H1 (cell line): ENCODE measurements at regions not wholly inside any gene's neighbourhood (a gene's known extent, or its start where the extent isn't known, plus 50 kb on each side); places are given as distances from the start of the nearest gene placed in this dataset.

ENCODE experiments used
- CTCF ChIA-PET: fragments of 300-600 bp; sonication (Branson Sonifier 250); formaldehyde crosslinking; loops from one replicate; lab custom pipeline; 2021; ENCODE audit not compliant: partially characterized antibody; lab: Charles Lee
- POLR2A ChIA-PET: fragments of 300-600 bp; sonication (Branson Sonifier 250); formaldehyde crosslinking; loops from one replicate; lab custom pipeline; 2021; ENCODE audit warnings: inconsistent platforms; ENCODE audit not compliant: partially characterized antibody; lab: Charles Lee
- DNase-seq, 2 experiments: peaks; one replicate each; pipeline versions ENCODE4 v3.0.0 to v3.0.0-alpha.2; 2010 to 2022; ENCODE audit warnings: low spot score in 2 of 2, low read depth in 1 of 2, mixed read lengths in 1 of 2
- FAIRE-seq: peaks from 2 replicates; lab custom pipeline; 2011; peaks lifted over from hg19 to GRCh38; lab: Jason Lieb, UNC
- H2AFZ ChIP-seq: 2 replicates; pipeline ENCODE4 v1.8.1; 2012; ENCODE audit warnings: low read length, inconsistent platforms
- H2AK5ac ChIP-seq: 2 replicates; pipeline ENCODE4 v1.6.1; 2013; ENCODE audit warnings: low read depth, low read length
- H2BK120ac ChIP-seq: replicated peaks from 2 replicates; pipeline ENCODE3; 2013; ENCODE audit warnings: low read depth, low read length, inconsistent platforms
- H2BK12ac ChIP-seq: 2 replicates; pipeline ENCODE4 v1.6.1; 2013; ENCODE audit warnings: low read depth, low read length
- H2BK15ac ChIP-seq: 2 replicates; pipeline ENCODE4 v1.6.1; 2013; ENCODE audit warnings: low read length
- H2BK20ac ChIP-seq: 2 replicates; pipeline ENCODE4 v1.6.1; 2013; ENCODE audit warnings: low read length
- H2BK5ac ChIP-seq: 2 replicates; pipeline ENCODE4 v1.6.1; 2013; ENCODE audit warnings: low read depth, low read length
- H3K14ac ChIP-seq: 2 replicates; pipeline ENCODE4 v1.6.1; 2013; ENCODE audit warnings: inconsistent platforms; ENCODE audit not compliant: insufficient read length
- H3K18ac ChIP-seq: 2 replicates; pipeline ENCODE4 v1.6.1; 2013; ENCODE audit warnings: low read length; ENCODE audit errors: extremely low read depth
- H3K23ac ChIP-seq: 2 replicates; pipeline ENCODE4 v1.6.1; 2013; ENCODE audit warnings: inconsistent platforms; ENCODE audit not compliant: insufficient read length
- H3K23me2 ChIP-seq: 2 replicates; pipeline ENCODE4 v1.6.1; 2013; ENCODE audit warnings: low read depth, low read length
- H3K27ac ChIP-seq: 2 replicates; pipeline ENCODE4 v1.6.1; 2011; ENCODE audit warnings: low read depth, low read length, inconsistent platforms
- H3K27me3 ChIP-seq, 4 experiments: replicated peaks in 1 of 4; 1 replicate in 1 of 4; 2 replicates in 3 of 4; pipeline versions ENCODE4 v1.6.1 to v1.8.1; 2011 to 2013; ENCODE audit warnings: low read length in 3 of 4, mild to moderate bottlenecking in 3 of 4, inconsistent platforms in 2 of 4, mixed read lengths in 2 of 4, moderate library complexity in 1 of 4; ENCODE audit not compliant: control insufficient read depth in 3 of 4, insufficient read depth in 3 of 4; ENCODE audit errors: extremely low read depth in 1 of 4
- H3K36me3 ChIP-seq, 4 experiments: 2 replicates each; pipeline versions ENCODE4 v1.6.1 to v1.8.1; 2011 to 2013; ENCODE audit warnings: mild to moderate bottlenecking in 4 of 4, low read length in 3 of 4, moderate library complexity in 2 of 4, control low read depth in 1 of 4, inconsistent platforms in 1 of 4; ENCODE audit not compliant: insufficient read depth in 4 of 4, control insufficient read depth in 2 of 4
- H3K4ac ChIP-seq: replicated peaks from 2 replicates; pipeline ENCODE3; 2013; ENCODE audit warnings: low read length, low read depth, mixed read lengths, inconsistent platforms; ENCODE audit not compliant: insufficient read length
- H3K4me1 ChIP-seq, 4 experiments: replicated peaks in 1 of 4; 1 replicate in 1 of 4; 2 replicates in 3 of 4; pipeline versions ENCODE4 v1.6.1 to v1.8.1; 2011 to 2013; ENCODE audit warnings: low read length in 3 of 4, inconsistent platforms in 2 of 4, mixed read lengths in 1 of 4; ENCODE audit not compliant: insufficient read depth in 4 of 4, control insufficient read depth in 3 of 4
- H3K4me2 ChIP-seq, 2 experiments: 2 replicates each; pipeline versions ENCODE4 v1.6.1 to v1.8.1; 2011 to 2013; ENCODE audit warnings: low read depth in 2 of 2, low read length in 2 of 2, control low read depth in 1 of 2, inconsistent platforms in 1 of 2, mild to moderate bottlenecking in 1 of 2; ENCODE audit not compliant: insufficient read depth in 1 of 2
- H3K4me3 ChIP-seq, 4 experiments: fragments of 200-600, 300-600 bp in 1 of 4; sonication (generic), shearing (Covaris generic), sonication (Bioruptor Twin) in 1 of 4; 2 replicates each; pipeline versions ENCODE4 v1.5.1 to v1.8.1; 2011 to 2016; ENCODE audit warnings: low read length in 4 of 4, low read depth in 3 of 4, control low read depth in 2 of 4, inconsistent platforms in 2 of 4, mild to moderate bottlenecking in 2 of 4, mixed read lengths in 1 of 4, moderate library complexity in 1 of 4; ENCODE audit not compliant: insufficient read depth in 2 of 4; ENCODE audit errors: extremely low read depth in 1 of 4
- H3K56ac ChIP-seq: replicated peaks from 2 replicates; pipeline ENCODE3; 2013; ENCODE audit warnings: low read depth, mild to moderate bottlenecking, mixed read lengths, low read length, inconsistent platforms; ENCODE audit not compliant: insufficient read length
- H3K79me1 ChIP-seq: 2 replicates; pipeline ENCODE4 v1.6.1; 2013; ENCODE audit warnings: low read depth, low read length, control low read depth
- H3K79me2 ChIP-seq, 2 experiments: 2 replicates each; pipeline versions ENCODE4 v1.6.1 to v1.8.1; 2012 to 2013; ENCODE audit warnings: low read length in 2 of 2, mild to moderate bottlenecking in 2 of 2, inconsistent platforms in 1 of 2; ENCODE audit not compliant: insufficient read depth in 2 of 2, control insufficient read depth in 1 of 2
- H3K9ac ChIP-seq, 4 experiments: replicated peaks in 1 of 4; 1 replicate in 1 of 4; 2 replicates in 3 of 4; pipeline versions ENCODE4 v1.6.1 to v1.8.1; 2011 to 2013; ENCODE audit warnings: low read depth in 3 of 4, low read length in 3 of 4, control low read depth in 2 of 4, mild to moderate bottlenecking in 2 of 4, moderate library complexity in 2 of 4, inconsistent platforms in 1 of 4; ENCODE audit errors: extremely low read depth in 1 of 4
- H3K9me3 ChIP-seq, 2 experiments: 2 replicates each; pipeline versions ENCODE4 v1.6.1 to v1.8.1; 2012 to 2013; ENCODE audit warnings: mild to moderate bottlenecking in 2 of 2, moderate library complexity in 2 of 2, control low read depth in 1 of 2, inconsistent platforms in 1 of 2, low read depth in 1 of 2, low read length in 1 of 2, mixed read lengths in 1 of 2; ENCODE audit not compliant: insufficient read depth in 2 of 2
- H4K20me1 ChIP-seq, 2 experiments: replicated peaks in 1 of 2; 2 replicates each; pipeline versions ENCODE3 to v1.8.1; 2011 to 2013; ENCODE audit warnings: inconsistent platforms in 2 of 2, low read length in 2 of 2, mild to moderate bottlenecking in 1 of 2; ENCODE audit not compliant: insufficient read depth in 2 of 2, control insufficient read depth in 1 of 2
- H4K5ac ChIP-seq: 2 replicates; pipeline ENCODE4 v1.6.1; 2013; ENCODE audit warnings: low read length, low read depth, mixed read lengths, inconsistent platforms; ENCODE audit not compliant: insufficient read length
- H4K8ac ChIP-seq: 2 replicates; pipeline ENCODE4 v1.8.0; 2013; ENCODE audit warnings: mild to moderate bottlenecking, moderate library complexity, low read length, inconsistent platforms; ENCODE audit not compliant: insufficient read depth; ENCODE audit errors: extremely low read depth
- H4K91ac ChIP-seq: replicated peaks from 2 replicates; pipeline ENCODE3; 2013; ENCODE audit warnings: low read length, mixed read lengths, inconsistent platforms; ENCODE audit not compliant: insufficient read length
- ZNF274 ChIP-seq: IDR thresholded peaks from 2 replicates; pipeline ENCODE4 v1.7.0; 2012; ENCODE audit warnings: low read length, borderline replicate concordance; ENCODE audit errors: extremely low read depth
- WGBS, 2 experiments: shearing (Covaris generic) in 1 of 2; methylation state at CpG; one replicate each; pipeline versions ENCODE4 v1.1.6 to v1.1.7; 2013 to 2015; ENCODE audit warnings: low lambda C conversion rate in 2 of 2, mixed read lengths in 2 of 2, inconsistent platforms in 1 of 2, low coverage in 1 of 2, missing lambda C conversion rate in 1 of 2; ENCODE audit not compliant: insufficient replicate concordance in 2 of 2, insufficient coverage in 1 of 2, insufficient read length in 1 of 2; ENCODE audit errors: extremely low coverage in 1 of 2, missing lambda C conversion rate in 1 of 2; 5-methylcytosine and 5-hydroxymethylcytosine counted together
- TF ChIP-seq, protein P1 (sequence below): IDR thresholded peaks from 2 replicates; pipeline ENCODE4 v1.6.1; 2012; ENCODE audit warnings: inconsistent platforms

DNA sequence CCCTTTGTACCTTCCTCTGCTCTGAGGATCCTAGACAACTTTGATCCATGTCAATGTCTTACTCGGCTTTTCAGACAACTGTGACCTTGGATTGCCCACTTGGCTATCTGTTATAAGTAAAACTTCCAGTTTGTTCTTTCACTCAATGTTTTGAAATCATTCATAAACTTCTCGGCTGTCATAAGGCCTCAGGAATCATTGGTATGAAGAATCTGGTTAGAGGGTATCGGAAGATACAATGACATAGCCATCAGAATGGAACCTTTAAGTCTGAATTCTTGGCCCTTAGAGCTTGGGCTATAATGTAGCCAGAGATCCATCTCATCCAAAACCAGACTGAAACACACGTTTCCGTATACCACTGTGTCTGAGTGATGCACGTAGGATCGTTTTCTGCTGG is 59.0 kb upstream of the WDR1 start:
- ChIA-PET CTCF (interaction anchor here (0.7 to 11.6 kb wide), 6 partner anchors 11 to 265 kb away, joined by 3 to 69 read pairs (median 25); no protein-coding TSS in a partner anchor), POLR2A (no interaction called here)
- no peak overlapping the region for H2BK12ac ChIP-seq
- H3K4ac ChIP-seq, result no peak overlapping the region
- no peak overlapping the region for H3K56ac ChIP-seq
- WGBS, 2 experiments, result 87% methylated on average over 7 of the region's 7 CpGs; no CpG with 5 or more reads in 1 of the 2 experiments
- no peaks in the 10 kb centered on the region for H3K36me3 ChIP-seq
- no peak overlapping the region for H2BK15ac ChIP-seq
- no peak overlapping the region for H2BK20ac ChIP-seq
- no peak overlapping the region for H2AK5ac ChIP-seq
- no peak overlapping the region for H2AFZ ChIP-seq
- no peak overlapping the region for H3K4me2 ChIP-seq
- no peak overlapping the region for H3K18ac ChIP-seq
- no peak overlapping the region for H3K9ac ChIP-seq
- H2BK120ac ChIP-seq, result no peak overlapping the region
- no peak overlapping the region for H2BK5ac ChIP-seq
- H3K27me3 ChIP-seq, result no peaks in the 10 kb centered on the region
- H3K4me1 ChIP-seq, result no peaks in the 10 kb centered on the region; a peak in 2 of 7 replicates
- no peak overlapping the region for H3K27ac ChIP-seq
- no peaks in the 10 kb centered on the region for H3K79me1 ChIP-seq
- H3K9me3 ChIP-seq, result no peaks in the 10 kb centered on the region; a peak in 1 of 4 replicates
- no peaks in the 10 kb centered on the region for H4K20me1 ChIP-seq
- no peak overlapping the region for H3K4me3 ChIP-seq
- no peak overlapping the region for H3K14ac ChIP-seq
- no peak overlapping the region for H4K8ac ChIP-seq
- no peak overlapping the region for H4K5ac ChIP-seq
- DNase-seq, result no peak
- no peak overlapping the region for H3K23ac ChIP-seq
- FAIRE-seq, result no peak
- H4K91ac ChIP-seq, result no peak overlapping the region
- no peaks in the 10 kb centered on the region for H3K79me2 ChIP-seq
- no peaks in the 10 kb centered on the region for H3K23me2 ChIP-seq
- no peak for TF ChIP-seq ZNF274
- TF ChIP-seq, protein P1, sequence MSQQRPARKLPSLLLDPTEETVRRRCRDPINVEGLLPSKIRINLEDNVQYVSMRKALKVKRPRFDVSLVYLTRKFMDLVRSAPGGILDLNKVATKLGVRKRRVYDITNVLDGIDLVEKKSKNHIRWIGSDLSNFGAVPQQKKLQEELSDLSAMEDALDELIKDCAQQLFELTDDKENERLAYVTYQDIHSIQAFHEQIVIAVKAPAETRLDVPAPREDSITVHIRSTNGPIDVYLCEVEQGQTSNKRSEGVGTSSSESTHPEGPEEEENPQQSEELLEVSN, result no peak
